ENCODE measurements at regions not wholly inside any gene's neighbourhood (a gene's known extent, or its start where the extent isn't known, plus 50 kb on each side); places are given as distances from the start of the nearest gene placed in this dataset.

DNA sequence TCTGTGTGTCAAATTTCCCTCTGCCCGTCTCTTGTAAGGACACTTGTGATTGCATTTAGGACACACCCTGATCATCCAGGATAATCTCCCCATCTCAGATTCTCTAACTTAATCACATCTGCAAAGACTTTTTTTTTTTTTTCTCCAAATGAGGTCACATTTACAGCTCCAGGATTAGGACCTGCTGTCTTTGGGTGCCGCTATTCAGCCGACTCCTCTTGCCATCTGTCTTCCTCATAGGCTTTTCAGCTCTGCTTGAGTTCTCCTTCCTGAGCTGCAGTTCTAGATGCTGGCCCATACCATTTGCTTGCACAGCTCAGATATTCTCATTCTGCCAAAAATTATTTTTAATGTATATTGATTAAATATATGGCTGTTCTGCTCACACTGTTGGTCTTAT lies 94.3 kb upstream of the TLE3 start:
- TF ChIP-seq, protein P1, sequence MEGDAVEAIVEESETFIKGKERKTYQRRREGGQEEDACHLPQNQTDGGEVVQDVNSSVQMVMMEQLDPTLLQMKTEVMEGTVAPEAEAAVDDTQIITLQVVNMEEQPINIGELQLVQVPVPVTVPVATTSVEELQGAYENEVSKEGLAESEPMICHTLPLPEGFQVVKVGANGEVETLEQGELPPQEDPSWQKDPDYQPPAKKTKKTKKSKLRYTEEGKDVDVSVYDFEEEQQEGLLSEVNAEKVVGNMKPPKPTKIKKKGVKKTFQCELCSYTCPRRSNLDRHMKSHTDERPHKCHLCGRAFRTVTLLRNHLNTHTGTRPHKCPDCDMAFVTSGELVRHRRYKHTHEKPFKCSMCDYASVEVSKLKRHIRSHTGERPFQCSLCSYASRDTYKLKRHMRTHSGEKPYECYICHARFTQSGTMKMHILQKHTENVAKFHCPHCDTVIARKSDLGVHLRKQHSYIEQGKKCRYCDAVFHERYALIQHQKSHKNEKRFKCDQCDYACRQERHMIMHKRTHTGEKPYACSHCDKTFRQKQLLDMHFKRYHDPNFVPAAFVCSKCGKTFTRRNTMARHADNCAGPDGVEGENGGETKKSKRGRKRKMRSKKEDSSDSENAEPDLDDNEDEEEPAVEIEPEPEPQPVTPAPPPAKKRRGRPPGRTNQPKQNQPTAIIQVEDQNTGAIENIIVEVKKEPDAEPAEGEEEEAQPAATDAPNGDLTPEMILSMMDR (IDR thresholded peaks at IDR 0.05; ENCODE audit: low read depth, low read length, poor library complexity, severe bottlenecking): no peak
- TF ChIP-seq EZH2phosphoT487 (IDR thresholded peaks at IDR 0.05; ENCODE audit: borderline replicate concordance, low read length): no peak
